ENCODE measurements at regions not wholly inside any gene's neighbourhood (a gene's known extent, or its start where the extent isn't known, plus 50 kb on each side); places are given as distances from the start of the nearest gene placed in this dataset.

DNA sequence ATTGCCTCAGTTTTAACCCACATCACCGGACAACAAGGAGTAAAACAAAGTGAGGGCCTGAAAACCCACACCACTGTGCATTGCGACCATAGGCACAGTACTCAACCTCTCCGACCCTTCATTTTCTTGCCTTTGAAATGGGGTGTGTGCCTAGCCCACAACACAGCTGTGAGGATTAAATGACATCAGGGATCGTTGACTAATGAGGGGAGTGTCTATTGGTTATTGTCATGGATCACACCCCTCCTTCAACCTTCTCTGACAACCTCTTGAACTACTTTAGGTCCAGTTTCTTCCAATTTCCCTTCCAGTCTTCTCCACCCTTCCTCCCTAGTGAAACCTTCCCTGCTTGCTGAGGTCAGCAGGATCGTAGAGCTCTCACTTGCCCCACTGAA, 89.5 kb downstream of the HES1 start:
- DNase-seq: no peak
- Histone ChIP-seq H3K27ac (no peak overlapping the region), H3K4me1 (ENCODE audit: insufficient read depth) (no peaks in the 10 kb centered on the region), H3K36me3 (no peaks in the 10 kb centered on the region), H3K9me3 (no peaks in the 10 kb centered on the region), H3K4me3 (no peak overlapping the region), H3K27me3 (no peaks in the 10 kb centered on the region)
- 83 to 86% (median 85%) methylated on average over 5 of the region's 5 CpGs for WGBS, 3 donors
- intact Hi-C loops (cut with DNase I): no loop called here
- no peak for TF ChIP-seq EP300 (IDR thresholded peaks at IDR 0.05)
- TF ChIP-seq, protein P1, sequence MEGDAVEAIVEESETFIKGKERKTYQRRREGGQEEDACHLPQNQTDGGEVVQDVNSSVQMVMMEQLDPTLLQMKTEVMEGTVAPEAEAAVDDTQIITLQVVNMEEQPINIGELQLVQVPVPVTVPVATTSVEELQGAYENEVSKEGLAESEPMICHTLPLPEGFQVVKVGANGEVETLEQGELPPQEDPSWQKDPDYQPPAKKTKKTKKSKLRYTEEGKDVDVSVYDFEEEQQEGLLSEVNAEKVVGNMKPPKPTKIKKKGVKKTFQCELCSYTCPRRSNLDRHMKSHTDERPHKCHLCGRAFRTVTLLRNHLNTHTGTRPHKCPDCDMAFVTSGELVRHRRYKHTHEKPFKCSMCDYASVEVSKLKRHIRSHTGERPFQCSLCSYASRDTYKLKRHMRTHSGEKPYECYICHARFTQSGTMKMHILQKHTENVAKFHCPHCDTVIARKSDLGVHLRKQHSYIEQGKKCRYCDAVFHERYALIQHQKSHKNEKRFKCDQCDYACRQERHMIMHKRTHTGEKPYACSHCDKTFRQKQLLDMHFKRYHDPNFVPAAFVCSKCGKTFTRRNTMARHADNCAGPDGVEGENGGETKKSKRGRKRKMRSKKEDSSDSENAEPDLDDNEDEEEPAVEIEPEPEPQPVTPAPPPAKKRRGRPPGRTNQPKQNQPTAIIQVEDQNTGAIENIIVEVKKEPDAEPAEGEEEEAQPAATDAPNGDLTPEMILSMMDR (IDR thresholded peaks at IDR 0.05): no peak
- no peak for TF ChIP-seq POLR2A (IDR thresholded peaks at IDR 0.05)

DNA sequence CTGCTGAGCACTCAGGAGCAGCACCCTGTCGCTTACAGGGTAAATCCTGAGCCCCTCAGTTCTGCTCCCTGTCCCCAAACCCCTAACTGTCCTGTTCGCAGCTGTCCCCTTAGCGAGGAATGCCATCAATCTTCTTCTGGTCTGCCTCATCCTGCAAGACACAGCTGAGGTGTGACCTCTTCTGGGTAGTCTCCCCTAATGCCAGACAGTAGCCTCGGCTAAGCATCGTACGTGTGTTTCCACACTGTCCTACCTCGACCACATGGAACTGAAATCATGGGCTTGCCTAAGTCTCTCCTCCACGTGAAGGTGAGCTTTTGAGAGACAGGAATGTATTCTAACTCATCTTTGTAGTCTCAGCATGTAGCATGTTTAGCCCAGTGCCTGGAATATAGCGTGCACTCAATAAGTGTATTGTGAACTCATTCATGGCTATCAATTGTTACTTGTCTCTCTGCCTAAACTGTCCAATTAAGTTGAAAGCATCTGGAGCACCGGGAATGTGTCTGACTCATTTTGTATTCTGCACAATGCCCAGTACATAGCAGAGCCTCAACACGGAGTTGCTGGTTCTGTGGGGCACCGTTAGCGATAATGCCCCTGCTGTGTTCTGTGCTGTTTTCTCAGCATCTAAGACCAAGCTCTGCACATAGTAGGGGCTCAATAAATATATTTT, 90.2 kb downstream of the HES1 start:
- intact Hi-C loops (cut with DNase I): no loop called here
- TF ChIP-seq POLR2A (IDR thresholded peaks at IDR 0.05): no peak
- TF ChIP-seq EP300 (IDR thresholded peaks at IDR 0.05): no peak
- TF ChIP-seq, protein P1 (IDR thresholded peaks at IDR 0.05): no peak
- H3K36me3 ChIP-seq: no peaks in the 10 kb centered on the region
- no peaks in the 10 kb centered on the region for H3K4me1 ChIP-seq (ENCODE audit: insufficient read depth)
- DNase-seq: no peak
- no peaks in the 10 kb centered on the region for H3K9me3 ChIP-seq
- WGBS, 3 donors: 78 to 80% (median 79%) methylated on average over 13 of the region's 13 CpGs
- H3K27me3 ChIP-seq: no peaks in the 10 kb centered on the region
- H3K27ac ChIP-seq: no peak overlapping the region
- H3K4me3 ChIP-seq: no peak overlapping the region

DNA sequence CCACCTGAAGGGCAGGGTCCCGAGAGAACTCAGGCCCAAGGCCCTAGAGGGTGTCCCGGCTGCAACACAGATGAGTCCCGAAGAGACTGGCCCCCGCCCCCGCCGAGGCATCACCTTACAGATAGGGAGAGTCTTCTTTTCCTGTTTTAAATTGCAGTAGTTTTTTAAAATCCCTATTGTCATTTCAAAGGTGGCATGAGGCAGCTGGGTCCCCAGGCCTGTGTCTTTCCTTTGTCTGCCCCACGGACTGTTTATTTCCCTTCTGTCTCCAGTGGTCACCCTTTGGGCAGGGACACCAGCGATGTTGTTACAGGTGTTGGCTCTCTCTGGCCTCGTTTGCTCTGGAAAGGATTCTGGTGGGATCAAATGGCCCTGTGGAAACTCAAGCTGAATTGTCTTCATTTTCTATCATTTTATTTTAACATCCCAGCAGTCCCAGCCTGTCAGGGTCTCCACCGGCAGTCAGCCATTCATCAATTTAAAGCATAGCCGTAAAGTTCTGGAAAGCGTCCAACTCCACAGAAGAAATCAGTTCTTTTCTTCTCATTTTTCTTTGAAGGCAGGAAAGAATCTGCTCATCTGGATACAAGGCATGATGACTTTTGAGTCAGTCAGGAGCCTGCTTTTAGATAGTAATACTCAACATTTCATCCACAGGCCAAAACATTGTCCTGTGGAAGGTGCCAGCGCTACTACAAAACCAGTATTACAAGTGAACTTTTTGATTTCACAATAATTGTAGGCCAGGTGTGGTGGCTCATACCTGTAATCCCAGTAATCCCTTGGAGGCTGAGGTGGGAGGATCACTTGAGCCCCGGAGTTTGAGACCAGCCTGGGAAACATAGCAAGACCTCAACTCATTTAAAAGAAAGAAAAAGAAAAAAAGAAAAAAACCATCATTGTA, 96.2 kb downstream of the HES1 start:
- H3K27ac ChIP-seq: no peak overlapping the region
- no peaks in the 10 kb centered on the region for H3K36me3 ChIP-seq
- 75 to 78% (median 77%) methylated on average over 14 of the region's 14 CpGs for WGBS, 3 donors
- no peak overlapping the region for H3K4me3 ChIP-seq
- intact Hi-C loops (cut with DNase I): loop anchor here in 1 of 4 donors (1.0 kb wide), 1 partner anchor 27 kb away; no protein-coding TSS in a partner anchor
- no peaks in the 10 kb centered on the region for H3K9me3 ChIP-seq
- no peak for DNase-seq
- H3K27me3 ChIP-seq: no peaks in the 10 kb centered on the region
- TF ChIP-seq POLR2A (IDR thresholded peaks at IDR 0.05) (no peak), EP300 (IDR thresholded peaks at IDR 0.05) (no peak)
- TF ChIP-seq, protein P1 (IDR thresholded peaks at IDR 0.05): no peak
- H3K4me1 ChIP-seq (ENCODE audit: insufficient read depth): no peaks in the 10 kb centered on the region

DNA sequence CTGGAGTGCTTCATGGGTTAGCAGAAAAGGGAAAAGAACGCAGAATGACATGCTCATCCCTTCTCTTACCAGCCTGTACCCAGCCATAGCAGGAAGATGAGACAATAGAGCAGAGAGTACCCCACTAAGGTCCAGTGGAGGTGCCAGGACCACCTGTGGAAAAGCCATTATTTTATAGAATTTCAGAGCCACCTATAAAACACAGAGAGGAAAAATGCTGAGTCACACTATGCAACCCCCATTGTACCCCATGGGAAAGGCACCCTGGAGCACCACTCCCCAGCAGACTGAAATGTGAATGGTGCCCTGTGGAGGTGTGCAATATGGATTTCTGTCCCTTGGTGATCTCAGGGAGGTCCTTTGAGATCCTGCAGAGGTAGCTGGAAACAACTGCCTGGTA, 97.2 kb downstream of the HES1 start:
- Histone ChIP-seq H3K4me3 (no peak overlapping the region), H3K27ac (no peak overlapping the region), H3K9me3 (no peaks in the 10 kb centered on the region), H3K4me1 (ENCODE audit: insufficient read depth) (no peaks in the 10 kb centered on the region), H3K36me3 (no peaks in the 10 kb centered on the region), H3K27me3 (no peaks in the 10 kb centered on the region)
- 98 to 100% (median 100%) methylated on average over 1 of the region's 1 CpG for WGBS, 3 donors
- DNase-seq: no peak
- intact Hi-C loops (cut with DNase I): no loop called here
- no peak for TF ChIP-seq POLR2A (IDR thresholded peaks at IDR 0.05)
- no peak for TF ChIP-seq EP300 (IDR thresholded peaks at IDR 0.05)
- TF ChIP-seq, protein P1 (IDR thresholded peaks at IDR 0.05): no peak
